HPDE6-E6E7 (cell line): ENCODE measurements at regions not wholly inside any gene's neighbourhood (a gene's known extent, or its start where the extent isn't known, plus 50 kb on each side); places are given as distances from the start of the nearest gene placed in this dataset.

Experiments used
- DNase-seq: peaks from one replicate; pipeline ENCODE4 v3.0.0; 2011; ENCODE audit warnings: missing footprints; ENCODE audit errors: extremely low spot score

DNA sequence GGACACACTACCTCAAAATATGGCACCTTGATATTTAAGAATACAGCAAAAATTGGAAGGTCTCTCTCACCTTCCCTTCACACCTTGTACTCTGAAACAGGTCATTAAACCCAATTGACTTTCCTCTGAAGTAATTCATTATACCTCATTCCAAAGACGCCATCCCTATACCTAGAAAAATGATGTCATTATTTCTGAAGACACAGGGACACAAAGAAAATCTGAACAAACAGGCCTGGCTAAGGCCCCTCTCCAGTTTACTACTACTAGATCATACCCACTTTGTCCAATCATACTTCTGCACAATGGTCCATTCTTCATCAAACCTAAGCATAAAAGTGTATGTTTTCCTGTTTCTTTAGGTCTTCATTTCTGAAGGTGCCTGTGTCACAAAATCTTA, 156.9 kb downstream of the RASSF9 start:
- DNase-seq: no peak

DNA sequence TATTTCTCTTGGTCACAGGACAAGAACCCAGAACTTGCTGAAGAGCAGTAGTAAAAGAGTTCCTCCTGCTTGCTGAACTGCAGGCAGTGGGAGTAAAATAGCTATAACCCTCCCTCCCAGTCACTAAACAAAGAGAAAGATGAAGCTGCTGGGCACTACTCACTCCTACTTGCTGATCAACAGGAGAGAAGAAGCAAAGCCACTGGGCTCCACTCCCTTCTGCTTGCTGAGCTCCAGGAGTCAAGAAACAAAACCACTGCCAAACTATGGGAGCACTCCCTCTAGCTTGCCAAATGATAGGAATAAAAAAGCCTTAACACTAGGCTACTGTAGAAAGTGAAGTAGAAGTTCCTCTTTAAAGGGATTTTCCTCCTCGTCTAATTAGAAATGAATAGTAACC, 155.3 kb downstream of the RASSF9 start:
- no peak for DNase-seq

DNA sequence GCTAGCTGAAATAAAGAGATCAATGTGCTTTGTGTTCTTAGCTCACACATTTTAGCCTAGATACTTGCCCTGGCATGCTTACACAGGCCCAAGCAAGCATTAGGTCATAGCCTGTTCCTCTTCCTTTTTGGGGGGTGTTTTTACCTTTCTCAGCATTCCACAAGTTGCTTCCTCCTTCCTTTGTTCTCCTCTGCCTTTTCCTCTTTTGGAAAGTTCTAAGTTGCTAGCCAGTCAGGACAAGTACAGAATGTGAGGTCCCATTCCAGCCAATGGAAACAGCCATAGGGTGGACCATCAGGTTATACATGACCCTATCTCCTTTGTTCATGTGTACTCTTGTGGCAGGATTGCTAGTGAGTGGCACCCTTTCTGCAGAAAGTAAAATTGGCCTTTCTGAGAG, 154.9 kb downstream of the RASSF9 start:
- no peak for DNase-seq

DNA sequence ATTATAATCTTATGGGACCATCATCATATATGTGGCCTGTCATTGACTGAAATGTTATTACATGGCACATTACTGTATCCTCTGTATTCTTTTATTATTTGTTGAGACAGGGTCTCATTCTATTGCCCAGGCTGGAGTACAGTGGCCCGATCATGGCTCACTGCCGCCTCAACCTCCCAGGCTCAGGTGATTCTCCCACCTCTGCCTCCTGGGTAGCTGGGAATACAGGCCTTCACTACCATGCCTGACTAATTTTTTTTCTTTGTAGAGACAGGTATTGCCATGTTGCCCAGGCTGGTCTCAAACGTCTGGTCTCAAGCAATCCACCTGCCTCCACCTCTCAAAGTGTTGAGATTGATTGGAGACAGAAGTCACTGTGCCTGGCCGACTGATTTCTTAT, 153.2 kb downstream of the RASSF9 start:
- DNase-seq: no peak

DNA sequence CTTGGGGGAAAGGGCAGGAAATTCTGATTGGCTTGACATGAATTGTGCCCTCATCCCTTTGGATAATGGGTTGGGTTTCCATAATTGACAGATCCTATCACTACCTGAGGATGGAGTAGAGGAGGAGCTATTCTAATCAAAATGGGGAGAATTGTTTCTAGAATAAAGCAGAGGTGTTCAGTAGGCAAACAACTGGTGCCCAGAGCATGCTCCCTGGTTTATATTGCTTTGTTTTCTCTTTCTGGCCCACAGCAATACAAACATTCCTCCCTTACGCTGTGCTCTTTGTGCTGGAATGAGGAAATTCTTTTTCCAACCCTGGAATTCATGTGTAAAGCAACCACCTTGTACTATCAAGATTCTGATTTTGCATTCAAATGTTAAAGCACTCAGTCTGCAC, 147.4 kb downstream of the RASSF9 start:
- no peak for DNase-seq

DNA sequence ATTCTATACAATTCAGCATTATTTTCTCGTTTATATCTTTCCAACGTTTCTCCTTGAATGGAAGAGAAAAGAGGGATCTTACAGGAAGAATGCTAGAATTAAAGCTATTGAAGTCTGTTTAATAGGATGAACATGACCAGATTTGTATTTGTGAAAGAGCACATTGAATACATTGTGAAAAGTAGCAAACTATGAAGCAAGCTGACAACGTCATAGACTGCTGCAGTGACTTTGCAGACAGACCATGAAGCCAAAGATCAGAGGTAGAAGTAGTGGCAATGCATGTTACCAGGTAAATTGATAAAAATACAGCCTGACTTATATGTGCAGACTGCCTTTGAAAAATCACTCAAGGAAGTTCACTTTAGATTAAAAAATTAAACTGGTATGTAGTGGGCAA, 146.1 kb downstream of the RASSF9 start:
- no peak for DNase-seq

DNA sequence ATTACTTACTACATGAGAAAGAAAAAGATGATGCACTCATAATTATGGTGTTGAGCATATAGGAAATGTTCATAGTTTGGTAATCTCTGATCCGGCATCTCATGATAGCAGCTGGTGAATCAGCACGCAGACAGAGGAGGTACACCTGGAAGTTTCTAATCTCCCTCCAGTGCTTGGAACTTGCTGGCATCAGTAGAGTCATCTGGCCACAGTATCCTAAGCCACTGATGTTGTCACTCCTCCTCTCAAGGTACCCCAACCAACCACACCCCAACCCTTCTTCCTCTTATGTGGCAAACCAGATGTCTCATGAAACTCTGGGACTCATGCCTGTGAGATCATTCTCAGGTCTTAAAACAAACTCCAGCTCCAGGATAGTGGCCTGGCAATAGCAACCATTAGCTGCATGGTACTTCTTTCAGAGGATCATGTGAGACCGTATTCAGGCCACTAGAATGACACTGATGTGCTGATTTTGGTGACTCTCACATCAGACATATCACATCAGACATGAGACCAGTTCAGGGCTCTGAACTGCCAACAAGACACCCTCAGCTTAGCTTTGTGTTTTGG, 143.0 kb downstream of the RASSF9 start:
- no peak for DNase-seq

DNA sequence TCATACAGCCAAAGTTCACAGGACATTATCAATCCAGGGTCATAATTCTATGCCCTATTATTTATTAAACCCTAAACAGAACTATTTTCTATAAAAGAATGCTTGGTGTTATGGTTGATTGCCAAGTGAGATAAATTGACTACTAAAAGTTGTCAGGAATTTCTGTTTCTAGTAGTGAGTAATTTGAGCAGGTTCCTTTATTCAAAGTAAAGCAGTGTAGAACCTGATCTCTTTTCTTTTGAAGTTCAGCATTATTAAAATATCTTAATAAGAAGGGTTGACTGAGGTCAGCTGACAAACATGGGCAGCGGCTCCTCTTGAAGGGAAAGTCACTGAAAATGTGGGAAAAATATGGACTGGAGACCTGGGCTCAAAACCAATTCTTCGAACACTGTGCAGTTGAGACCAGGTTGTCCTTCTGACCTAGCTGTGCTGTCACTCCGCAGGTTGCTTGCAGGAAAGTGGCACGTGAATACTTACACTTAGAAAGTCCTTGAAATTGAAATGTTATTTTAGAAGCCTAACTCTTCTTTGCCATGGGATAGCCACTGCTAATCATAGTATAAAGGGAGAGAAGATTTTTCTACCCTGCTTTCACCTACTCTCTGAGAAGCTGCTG, 141.0 kb downstream of the RASSF9 start:
- no peak for DNase-seq

DNA sequence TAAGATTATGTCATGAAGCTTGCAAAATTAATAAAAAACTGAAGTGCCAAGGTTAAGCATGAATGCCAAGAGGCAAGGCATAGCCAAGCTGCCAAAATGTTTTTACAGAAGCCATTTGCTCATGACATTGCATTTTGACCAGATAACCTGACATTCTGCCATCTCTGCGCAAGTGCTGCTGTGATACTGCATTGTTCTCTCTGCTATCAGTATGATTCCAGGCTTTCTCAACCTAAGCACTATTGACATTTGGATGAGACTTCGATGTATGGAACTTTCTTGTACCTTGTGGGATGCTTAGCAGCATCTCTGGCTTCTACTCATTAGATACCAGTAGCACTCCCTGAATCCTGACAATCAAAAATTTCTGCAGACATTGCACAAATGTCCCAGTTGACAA, 139.2 kb downstream of the RASSF9 start:
- no peak for DNase-seq

DNA sequence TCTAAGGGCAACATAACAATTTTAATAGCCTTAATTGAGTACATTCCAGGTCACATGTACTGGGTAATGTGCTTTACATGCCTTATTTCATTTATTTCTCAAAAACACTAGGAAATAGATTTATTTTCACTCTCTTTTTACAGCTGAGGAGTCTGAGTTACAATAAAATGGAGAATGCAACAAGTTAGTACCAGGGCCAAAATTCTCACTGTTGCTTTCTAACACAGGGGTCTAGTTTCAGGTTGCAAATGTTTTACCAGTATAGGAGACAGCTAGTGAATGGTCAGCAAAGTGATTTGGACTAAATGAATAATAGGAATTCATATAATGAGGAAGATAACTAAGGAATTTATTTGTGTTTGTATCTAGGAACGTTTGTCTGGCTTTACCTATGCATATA, 137.3 kb downstream of the RASSF9 start:
- no peak for DNase-seq

DNA sequence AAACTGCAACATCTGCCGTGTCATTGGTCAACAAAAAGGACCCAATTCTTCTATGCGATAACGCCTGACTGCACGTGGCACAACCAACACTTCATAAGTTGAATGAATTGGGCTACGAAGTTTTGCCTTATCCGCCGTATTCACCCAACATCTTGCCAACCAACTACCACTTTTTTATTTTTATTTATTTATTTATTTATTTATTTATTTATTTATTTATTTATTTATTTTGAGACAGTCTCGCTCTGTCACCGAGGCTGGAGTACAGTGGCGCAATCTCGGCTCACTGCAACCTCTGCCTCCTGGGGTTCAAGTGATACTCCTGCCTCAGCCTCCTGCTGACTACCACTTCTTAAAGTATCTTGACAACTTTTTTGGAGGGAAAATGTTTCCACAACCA, 127.4 kb downstream of the RASSF9 start:
- no peak for DNase-seq

DNA sequence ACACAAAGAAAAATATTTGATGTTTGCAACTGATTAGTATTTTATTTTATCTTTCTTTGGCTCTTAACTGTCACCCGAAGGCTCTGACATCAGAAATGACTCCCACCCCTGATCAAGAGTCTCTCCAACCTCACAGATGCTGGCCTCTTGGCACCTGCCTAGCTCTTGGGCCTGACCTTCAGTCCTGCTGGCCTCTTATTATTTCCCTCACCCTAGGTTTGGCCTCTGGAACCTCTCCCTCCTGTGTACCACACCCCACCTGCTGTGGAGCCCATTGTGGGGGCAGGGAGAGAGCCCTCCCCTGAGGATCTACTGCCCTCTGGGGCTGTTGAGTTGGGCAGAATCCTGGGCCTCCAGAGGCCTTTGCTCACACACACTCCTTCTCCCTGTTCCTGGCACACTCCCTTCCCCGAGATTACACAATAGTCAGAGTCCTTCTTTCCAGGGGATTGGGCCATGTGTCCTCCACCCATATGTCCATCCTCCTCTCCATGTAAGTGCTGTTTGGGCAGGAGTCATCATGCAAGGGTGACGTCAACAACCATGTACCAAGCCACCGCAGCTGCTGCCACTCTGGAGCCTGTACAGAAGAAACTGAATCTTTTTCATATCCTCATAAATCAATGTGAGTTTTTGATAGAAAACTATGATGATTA, 124.3 kb downstream of the RASSF9 start:
- no peak for DNase-seq

DNA sequence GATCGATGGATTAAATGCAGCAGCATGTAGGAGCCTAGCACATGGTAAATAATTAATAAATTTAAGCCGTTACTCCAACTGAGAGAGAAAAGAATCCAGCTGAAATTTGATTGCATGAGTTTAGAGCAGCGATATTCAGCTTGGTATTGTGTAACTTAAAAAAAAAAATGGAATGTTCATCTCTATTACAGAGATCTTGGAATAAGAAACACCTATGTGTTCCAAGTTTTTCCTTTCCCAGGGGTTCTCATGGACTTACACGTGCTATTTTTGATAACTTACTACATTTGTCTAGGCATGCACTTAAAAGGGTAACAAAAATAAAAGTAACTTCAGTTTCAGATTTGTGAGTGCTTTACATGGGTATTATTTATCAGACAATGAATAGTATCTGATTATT, 122.8 kb downstream of the RASSF9 start:
- DNase-seq: no peak

DNA sequence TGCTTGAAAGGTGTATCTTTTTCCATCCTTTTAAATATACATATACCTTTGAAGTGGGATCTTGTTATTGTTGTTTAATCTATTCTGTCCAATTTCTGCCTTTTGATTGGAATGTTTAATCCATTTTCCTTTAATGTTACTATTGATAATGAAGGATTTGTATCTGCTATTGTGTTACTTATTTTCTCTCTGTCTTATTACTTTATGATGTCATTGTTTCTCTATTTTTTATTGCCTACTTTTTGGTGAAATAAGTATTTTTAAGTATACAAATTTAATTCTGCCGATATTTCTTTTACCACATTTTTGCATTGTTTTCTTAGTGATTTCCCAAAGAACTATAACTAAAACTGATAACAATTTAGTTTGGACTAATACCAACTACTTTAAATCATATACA, 121.8 kb downstream of the RASSF9 start:
- DNase-seq: no peak

DNA sequence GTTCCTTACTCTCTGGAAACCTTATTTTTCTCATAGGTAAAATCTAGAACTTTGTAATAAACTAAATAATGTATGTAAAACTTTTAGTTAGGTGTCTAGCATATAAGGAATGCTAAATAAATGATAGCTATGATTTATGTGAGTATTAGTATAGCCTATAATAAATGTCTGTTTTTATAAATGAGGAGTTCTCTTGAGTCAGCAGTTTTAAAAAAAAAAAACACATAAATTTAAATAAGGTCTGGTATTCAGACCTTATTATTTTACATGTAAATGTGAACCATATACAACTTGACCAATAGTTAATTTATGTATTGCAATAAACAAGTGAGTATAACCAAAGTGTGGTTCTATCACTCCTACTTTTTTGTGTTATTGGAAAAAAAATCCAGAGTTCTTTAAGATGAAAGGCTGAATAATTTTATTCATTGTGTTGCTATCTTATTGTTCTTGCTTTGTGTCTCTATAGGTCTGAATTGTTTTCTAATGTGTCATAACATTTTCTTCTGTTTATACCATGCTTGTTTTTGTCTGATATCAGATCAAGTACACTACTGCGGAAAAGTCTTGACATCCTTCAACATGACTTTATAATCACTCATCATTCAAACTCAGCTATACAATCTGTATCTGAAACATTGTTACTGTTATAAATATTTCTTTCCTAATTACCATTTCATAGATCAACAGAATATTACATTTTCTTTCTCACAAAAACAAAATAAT, 115.7 kb downstream of the RASSF9 start:
- no peak for DNase-seq

DNA sequence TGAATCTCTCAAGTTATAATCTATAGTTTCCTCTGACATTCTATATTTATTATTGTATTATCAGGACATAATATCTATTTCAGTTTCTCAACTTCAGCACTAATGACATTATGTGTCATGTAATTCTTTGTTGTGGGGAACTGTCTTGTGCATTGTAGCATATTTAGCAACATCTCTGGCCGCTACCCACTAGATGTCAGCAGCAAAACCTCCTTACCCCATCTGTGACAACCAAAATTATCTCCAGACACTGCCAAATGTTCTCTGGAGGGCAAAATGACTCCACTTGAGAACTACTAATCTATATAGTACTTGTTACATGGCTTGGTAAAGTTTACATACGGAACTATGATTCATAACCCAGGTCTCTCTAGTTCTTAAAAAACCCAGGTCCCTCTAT, 110.2 kb downstream of the RASSF9 start:
- no peak for DNase-seq

DNA sequence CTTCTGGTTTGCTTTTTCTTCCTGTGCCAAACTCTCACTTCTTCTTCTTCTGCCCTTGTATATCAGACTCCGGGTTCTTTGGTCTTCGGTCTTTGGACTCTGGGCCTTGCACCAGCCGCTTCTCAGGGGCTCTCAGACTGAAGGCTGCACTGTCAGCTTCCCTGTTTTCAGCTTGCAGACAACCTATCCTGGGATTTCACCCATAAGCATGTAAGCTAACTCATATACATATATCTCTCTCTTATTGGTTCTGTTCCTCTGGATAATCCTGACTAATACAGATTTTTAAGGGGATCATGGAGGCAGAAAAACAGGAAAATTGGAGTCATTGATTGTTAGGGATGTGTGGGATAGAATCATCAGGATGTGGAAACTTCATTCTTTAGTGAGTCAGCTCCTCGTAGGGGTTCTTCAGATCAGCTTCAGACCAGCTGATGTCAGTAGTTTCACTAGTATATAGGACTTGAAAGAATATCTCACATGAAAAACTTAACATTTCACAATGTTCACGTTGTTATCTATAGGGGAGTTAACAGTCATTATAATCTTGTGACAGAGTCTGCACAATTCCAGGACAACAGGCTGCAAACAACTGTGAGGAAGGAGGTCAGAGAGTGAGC, 102.9 kb downstream of the RASSF9 start:
- no peak for DNase-seq

DNA sequence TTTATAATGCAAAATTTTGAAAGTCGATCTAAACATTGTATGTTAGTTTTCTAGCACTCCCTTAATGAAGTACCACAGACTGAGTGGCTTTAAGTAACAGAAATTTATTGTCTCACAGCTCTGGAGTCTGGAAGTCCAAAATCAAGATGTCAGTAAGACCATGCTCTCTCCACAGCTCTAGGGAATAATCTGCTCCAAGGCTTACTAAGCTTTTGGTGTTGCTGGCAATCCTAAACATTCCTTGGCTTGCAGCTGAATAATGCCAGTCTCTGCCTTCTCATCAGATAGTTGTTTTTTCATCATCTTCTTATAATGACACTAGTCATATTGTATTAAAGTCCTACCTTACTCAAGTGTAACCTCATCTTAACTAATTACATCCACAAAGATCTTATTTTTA, 102.2 kb downstream of the RASSF9 start:
- DNase-seq: no peak

DNA sequence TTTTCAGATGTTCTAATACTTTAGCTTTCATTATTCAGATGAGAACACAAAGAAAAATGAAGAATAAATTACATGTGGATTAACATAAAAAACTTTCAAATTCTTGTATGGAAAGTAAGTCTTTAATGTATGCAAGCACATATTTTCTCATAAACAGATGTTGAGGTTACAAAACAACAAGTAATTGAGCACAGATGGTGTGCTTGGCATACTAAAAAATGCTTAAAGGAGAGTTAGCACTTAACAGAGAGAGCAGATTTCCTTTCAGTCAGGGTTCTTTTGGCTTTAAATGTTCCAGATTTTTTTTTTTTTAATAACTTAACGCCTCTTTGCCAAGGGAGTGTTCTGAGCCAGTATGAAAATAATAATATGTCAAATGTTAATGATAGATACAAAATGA, 96.0 kb downstream of the RASSF9 start:
- no peak for DNase-seq

DNA sequence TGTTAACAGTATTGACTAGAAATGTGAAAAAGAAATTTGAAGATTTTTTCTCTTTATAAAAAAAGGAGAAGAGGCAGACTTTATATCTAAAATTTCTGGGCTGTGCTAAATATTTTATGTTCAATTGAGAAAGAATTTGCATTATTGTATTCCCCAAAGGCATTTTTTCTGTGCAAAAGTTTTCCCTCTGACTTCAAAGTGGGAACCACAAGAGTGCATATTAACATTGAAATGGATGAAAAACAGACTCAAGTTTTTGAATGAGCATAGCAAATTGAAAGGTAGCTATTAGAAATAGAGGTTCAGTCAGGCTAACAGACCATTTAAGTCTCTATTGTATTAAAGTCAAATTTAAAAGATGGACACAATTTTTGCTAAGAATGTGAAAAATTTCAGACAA, 95.2 kb downstream of the RASSF9 start:
- no peak for DNase-seq

DNA sequence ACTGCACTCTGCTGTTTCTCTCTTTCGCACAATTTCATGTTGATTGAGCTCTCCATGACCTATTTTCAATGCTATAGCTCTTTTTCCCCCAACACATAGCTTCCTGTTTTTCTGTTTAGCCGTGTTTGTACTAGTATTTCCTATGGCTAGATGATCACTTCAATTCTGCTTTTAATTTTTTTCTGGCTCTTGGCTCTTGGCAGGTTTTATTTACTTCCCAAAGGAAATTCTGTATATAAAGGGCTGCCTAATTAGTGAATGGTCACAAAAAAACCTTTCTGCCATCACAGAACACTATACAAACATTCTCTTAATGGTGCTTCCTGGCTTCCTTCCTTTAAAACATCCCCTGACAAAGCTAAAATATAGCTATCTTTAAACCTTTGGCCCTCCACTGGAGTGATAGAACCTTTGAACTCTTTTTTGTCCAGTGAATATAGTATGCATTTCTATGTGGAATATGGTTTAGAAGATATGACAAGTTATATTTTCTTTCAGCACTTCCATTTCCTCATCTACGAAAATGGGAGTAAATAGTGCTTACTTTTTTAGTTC, 88.2 kb downstream of the RASSF9 start:
- no peak for DNase-seq
